ENCODE measurements at regions not wholly inside any gene's neighbourhood (a gene's known extent, or its start where the extent isn't known, plus 50 kb on each side); places are given as distances from the start of the nearest gene placed in this dataset.

DNA sequence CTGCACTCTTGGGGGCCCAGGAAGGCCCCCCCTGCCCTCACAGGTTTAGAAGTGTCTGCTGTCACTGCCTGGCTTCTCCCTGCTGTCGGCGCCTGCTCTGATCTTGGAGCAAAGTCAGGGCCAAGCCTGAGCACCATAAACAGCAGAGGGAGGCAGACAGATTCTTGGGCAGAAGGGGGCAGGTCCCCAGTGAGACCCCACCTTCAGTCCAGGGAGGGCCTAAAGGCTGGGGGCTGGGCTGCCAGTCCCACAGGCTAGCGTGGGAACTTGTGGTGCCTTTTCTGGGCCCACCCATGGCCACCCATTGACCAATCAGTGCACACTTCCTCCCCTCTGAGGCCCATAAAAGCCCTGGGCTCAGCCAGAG is 124.0 kb downstream of the OLFM1 start (continued):
- TF ChIP-seq, protein P1, sequence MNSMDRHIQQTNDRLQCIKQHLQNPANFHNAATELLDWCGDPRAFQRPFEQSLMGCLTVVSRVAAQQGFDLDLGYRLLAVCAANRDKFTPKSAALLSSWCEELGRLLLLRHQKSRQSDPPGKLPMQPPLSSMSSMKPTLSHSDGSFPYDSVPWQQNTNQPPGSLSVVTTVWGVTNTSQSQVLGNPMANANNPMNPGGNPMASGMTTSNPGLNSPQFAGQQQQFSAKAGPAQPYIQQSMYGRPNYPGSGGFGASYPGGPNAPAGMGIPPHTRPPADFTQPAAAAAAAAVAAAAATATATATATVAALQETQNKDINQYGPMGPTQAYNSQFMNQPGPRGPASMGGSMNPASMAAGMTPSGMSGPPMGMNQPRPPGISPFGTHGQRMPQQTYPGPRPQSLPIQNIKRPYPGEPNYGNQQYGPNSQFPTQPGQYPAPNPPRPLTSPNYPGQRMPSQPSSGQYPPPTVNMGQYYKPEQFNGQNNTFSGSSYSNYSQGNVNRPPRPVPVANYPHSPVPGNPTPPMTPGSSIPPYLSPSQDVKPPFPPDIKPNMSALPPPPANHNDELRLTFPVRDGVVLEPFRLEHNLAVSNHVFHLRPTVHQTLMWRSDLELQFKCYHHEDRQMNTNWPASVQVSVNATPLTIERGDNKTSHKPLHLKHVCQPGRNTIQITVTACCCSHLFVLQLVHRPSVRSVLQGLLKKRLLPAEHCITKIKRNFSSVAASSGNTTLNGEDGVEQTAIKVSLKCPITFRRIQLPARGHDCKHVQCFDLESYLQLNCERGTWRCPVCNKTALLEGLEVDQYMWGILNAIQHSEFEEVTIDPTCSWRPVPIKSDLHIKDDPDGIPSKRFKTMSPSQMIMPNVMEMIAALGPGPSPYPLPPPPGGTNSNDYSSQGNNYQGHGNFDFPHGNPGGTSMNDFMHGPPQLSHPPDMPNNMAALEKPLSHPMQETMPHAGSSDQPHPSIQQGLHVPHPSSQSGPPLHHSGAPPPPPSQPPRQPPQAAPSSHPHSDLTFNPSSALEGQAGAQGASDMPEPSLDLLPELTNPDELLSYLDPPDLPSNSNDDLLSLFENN (IDR thresholded peaks at IDR 0.05; ENCODE audit: low read depth in 2 of 2, low read length in 2 of 2): no peak
- no peak for TF ChIP-seq POLR2AphosphoS5 (IDR thresholded peaks at IDR 0.05; ENCODE audit: control insufficient read depth, insufficient read depth, low read depth, low read length)
- TF ChIP-seq GABPA (tag; conservative IDR thresholded peaks at IDR 0.05; ENCODE audit: low read depth): no peak
- no peak for TF ChIP-seq CHD2 (IDR thresholded peaks at IDR 0.05; ENCODE audit: low read depth, low read length)
- TF ChIP-seq ZNF384 (IDR thresholded peaks at IDR 0.05; ENCODE audit: low read depth, low read length): no peak
- TF ChIP-seq GTF2E2 (tag; IDR thresholded peaks at IDR 0.05): no peak

DNA sequence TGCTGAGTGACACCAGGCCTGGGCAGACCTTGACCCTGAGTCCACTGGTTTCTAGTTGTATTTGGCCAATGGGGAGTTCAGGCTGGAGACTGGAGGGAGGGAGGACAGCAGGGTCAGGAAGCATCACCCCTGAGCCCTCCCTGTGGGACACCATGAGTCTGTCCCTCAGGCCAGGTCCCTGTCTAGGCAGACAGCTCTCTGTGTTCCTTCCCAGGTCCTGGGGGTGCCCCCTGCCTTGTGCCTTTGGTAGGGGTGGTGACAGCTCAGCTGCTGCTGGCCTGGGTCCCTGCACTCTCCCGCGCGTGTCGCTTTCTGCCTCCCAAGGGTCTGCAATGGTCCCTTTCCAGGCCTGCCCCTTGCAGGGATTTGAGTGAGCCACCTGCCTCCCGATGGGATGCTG is 125.5 kb downstream of the OLFM1 start:
- DNase-seq (ENCODE audit: extremely low read depth in 1 of 4, low spot score in 3 of 4) (no peak), FAIRE-seq (no peak), ATAC-seq (no peak)
- no peak overlapping the region for H3K27ac ChIP-seq (ENCODE audit: extremely low read depth, low read depth, low read length)
- H3K27me3 ChIP-seq (ENCODE audit: control insufficient read depth in 2 of 2, insufficient read depth in 2 of 2, low read length in 2 of 2): peaks cover 17 to 39% of the 10 kb centered on the region in 2 experiments; a peak in 3 of 5 replicates
- H3K79me2 ChIP-seq (ENCODE audit: control insufficient read depth, insufficient read depth, low read length): no peaks in the 10 kb centered on the region
- 0% methylated on average over 1 of the region's 5 CpGs for WGBS (ENCODE audit: insufficient coverage, low coverage, missing lambda C conversion rate)
- no peaks in the 10 kb centered on the region for H3K4me1 ChIP-seq (replicated peaks in 1 of 2; ENCODE audit: control insufficient read depth in 2 of 2, insufficient read depth in 2 of 2, low read length in 2 of 2)
- no peaks in the 10 kb centered on the region for H3K36me3 ChIP-seq (ENCODE audit: control insufficient read depth, insufficient read depth, low read length)
- in situ Hi-C loops (cut with MboI): no loop called here
- H2AFZ ChIP-seq (ENCODE audit: low read depth, low read length): no peak overlapping the region
- ChIA-PET POLR2A (interaction anchor here (0.6 kb wide), 2 partner anchors 8 to 25 kb away, joined by 3 read pairs; no protein-coding TSS in a partner anchor), CTCF (ENCODE audit: low intra/inter-chr PET ratio) (no interaction called here)
- no peak overlapping the region for H3K4me3 ChIP-seq
- no peaks in the 10 kb centered on the region; the same call in 1 of the 2 replicates for H3K9me3 ChIP-seq (replicated peaks; ENCODE audit: control insufficient read depth, insufficient read depth, low read depth, low read length)
- H3K9ac ChIP-seq (ENCODE audit: insufficient read depth in 1 of 2, low read depth in 2 of 2, low read length in 2 of 2): no peak overlapping the region
- intact Hi-C loops (cut with micrococcal nuclease): no loop called here
- BruUV-seq (replicated peaks): no TSS peak
- 0 out of 2 replicates have a peak, but pooled peaks cover 3% of the 10 kb centered on the region for H4K20me1 ChIP-seq (replicated peaks; ENCODE audit: control insufficient read depth, insufficient read depth, low read length)
- H3K9me1 ChIP-seq (ENCODE audit: control insufficient read depth, insufficient read depth, low read length): no peaks in the 10 kb centered on the region
- H3K4me2 ChIP-seq (ENCODE audit: insufficient read depth, low read length): no peak overlapping the region
- TF ChIP-seq, protein P2, sequence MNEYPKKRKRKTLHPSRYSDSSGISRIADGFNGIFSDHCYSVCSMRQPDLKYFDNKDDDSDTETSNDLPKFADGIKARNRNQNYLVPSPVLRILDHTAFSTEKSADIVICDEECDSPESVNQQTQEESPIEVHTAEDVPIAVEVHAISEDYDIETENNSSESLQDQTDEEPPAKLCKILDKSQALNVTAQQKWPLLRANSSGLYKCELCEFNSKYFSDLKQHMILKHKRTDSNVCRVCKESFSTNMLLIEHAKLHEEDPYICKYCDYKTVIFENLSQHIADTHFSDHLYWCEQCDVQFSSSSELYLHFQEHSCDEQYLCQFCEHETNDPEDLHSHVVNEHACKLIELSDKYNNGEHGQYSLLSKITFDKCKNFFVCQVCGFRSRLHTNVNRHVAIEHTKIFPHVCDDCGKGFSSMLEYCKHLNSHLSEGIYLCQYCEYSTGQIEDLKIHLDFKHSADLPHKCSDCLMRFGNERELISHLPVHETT (CRISPR knock-in tag; conservative IDR thresholded peaks at IDR 0.05 in 1 of 2, IDR thresholded peaks at IDR 0.05 in 1 of 2): no peak

Measured in K562 (cell line).